Lower lobe of right lung (tissue), 2 donors: ENCODE measurements at regions not wholly inside any gene's neighbourhood (a gene's known extent, or its start where the extent isn't known, plus 50 kb on each side); places are given as distances from the start of the nearest gene placed in this dataset.

Source experiments
- ATAC-seq, 2 donors: fragments of 200-7000 bp; cut with Tn5 transposase; one replicate each; pipeline ENCODE4 v1.9.1; 2020 to 2022; ENCODE audit warnings: mild to moderate bottlenecking in 2 of 2, moderate library complexity in 2 of 2
- DNase-seq: peaks from one replicate; pipeline ENCODE4 v3.0.0-alpha.2; 2020
- H3K27ac ChIP-seq: fragments of 200-600 bp; one replicate; pipeline ENCODE4 v1.8.0; 2022
- H3K27me3 ChIP-seq: fragments of 200-600 bp; one replicate; pipeline ENCODE4 v1.8.0; 2022; ENCODE audit warnings: low read depth
- H3K36me3 ChIP-seq: fragments of 200-600 bp; one replicate; pipeline ENCODE4 v1.8.0; 2022; ENCODE audit warnings: mild to moderate bottlenecking
- H3K4me1 ChIP-seq: fragments of 200-600 bp; one replicate; pipeline ENCODE4 v1.8.0; 2022
- H3K4me3 ChIP-seq: fragments of 200-600 bp; one replicate; pipeline ENCODE4 v1.8.0; 2022; ENCODE audit warnings: mild to moderate bottlenecking
- H3K9me3 ChIP-seq: fragments of 200-600 bp; one replicate; pipeline ENCODE4 v1.8.0; 2022
- intact Hi-C: fragments of 100-400 bp; cut with DNase I; formaldehyde crosslinking; loops from one replicate; pipeline ENCODE4 v1.11.0; 2022
- TF ChIP-seq, protein P1 (sequence below): fragments of 200-600 bp; IDR thresholded peaks from one replicate; pipeline ENCODE4 v1.8.0; 2022; ENCODE audit warnings: antibody characterized with exemption, mild to moderate bottlenecking
- donor health status: DM: no; HTN: yes; CAD: no; lungs with severe emphysema.

DNA sequence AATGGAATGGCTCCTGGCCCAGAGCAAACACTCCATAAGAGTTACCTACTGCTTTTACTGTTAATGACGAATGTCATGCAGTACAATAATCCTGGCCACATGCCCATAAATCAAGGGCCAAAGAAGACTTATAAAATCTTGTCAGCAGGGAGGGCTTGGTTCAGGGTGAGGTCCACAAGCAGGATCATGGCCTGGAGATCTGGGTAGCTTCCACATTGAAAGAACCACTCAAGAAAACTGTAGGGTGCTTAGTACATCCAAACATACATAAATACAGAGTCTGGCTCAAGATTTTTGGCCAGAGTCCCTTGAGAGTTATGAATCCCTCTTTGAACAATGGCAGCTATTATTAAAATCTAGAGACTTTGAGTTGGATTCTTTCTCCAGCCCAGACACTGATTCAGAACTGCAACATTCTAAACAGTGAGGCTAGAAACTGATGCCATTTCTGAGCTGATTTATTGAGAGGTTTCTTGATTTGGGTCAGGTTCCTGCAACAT is 188.7 kb downstream of the CDC5L start:
- TF ChIP-seq, protein P1, sequence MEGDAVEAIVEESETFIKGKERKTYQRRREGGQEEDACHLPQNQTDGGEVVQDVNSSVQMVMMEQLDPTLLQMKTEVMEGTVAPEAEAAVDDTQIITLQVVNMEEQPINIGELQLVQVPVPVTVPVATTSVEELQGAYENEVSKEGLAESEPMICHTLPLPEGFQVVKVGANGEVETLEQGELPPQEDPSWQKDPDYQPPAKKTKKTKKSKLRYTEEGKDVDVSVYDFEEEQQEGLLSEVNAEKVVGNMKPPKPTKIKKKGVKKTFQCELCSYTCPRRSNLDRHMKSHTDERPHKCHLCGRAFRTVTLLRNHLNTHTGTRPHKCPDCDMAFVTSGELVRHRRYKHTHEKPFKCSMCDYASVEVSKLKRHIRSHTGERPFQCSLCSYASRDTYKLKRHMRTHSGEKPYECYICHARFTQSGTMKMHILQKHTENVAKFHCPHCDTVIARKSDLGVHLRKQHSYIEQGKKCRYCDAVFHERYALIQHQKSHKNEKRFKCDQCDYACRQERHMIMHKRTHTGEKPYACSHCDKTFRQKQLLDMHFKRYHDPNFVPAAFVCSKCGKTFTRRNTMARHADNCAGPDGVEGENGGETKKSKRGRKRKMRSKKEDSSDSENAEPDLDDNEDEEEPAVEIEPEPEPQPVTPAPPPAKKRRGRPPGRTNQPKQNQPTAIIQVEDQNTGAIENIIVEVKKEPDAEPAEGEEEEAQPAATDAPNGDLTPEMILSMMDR = no peak
- no peak overlapping the region for H3K27ac ChIP-seq
- ATAC-seq = no peak

DNA sequence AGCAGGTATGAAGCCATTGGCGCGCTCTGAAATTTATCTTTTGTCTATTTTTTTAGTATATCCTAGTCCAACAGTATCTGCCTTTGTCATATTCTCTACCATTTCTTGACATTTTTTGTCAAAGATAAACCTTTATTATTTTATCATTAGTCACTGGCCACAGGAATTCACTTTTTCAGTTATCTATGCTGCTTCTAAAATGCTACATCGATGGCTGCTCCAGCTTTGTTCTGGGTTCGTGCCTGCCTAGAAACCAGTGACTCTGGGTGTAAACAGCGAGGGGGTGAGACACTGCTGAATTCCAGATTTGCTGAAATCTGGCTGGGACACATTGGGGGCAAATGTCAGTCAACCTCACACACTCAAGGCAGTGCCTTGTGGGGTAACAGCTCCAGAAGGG is 193.4 kb downstream of the CDC5L start:
- H3K27me3 ChIP-seq = no peaks in the 10 kb centered on the region
- peaks cover 7% of the 10 kb centered on the region for H3K9me3 ChIP-seq
- ATAC-seq (no peak), DNase-seq (no peak)
- H3K27ac ChIP-seq = no peak overlapping the region
- H3K4me1 ChIP-seq = no peaks in the 10 kb centered on the region
- intact Hi-C loops = no loop called here
- H3K36me3 ChIP-seq = no peaks in the 10 kb centered on the region
- no peak overlapping the region for H3K4me3 ChIP-seq
- TF ChIP-seq, protein P1 = no peak

More for the DNA sequence above, 188.7 kb downstream of the CDC5L start:
- Histone ChIP-seq H3K9me3 (no peaks in the 10 kb centered on the region), H3K27me3 (no peaks in the 10 kb centered on the region), H3K36me3 (no peaks in the 10 kb centered on the region), H3K4me1 (no peaks in the 10 kb centered on the region), H3K4me3 (no peak overlapping the region)
- DNase-seq = no peak
- intact Hi-C loops = no loop called here

DNA sequence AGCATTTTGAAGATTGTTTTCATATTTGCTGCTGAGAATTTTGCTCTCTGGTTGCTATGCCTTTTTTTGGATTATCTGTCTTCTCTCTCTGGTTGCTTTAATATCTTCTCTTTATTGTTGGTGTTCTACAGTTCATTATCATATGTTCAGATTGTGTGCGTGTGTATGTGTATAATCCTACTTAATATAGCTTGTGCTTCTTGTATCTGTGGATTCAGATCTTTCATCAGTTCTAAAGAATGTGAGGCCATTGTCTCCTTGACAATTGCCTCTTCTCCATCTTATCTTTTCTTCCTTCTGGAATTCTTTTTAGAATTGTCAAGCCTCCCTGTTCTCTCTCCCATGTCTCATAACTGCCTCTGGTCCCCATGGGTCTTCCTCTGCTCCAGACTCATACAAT is 195.4 kb downstream of the CDC5L start:
- Histone ChIP-seq H3K4me3 (no peak overlapping the region), H3K27me3 (no peaks in the 10 kb centered on the region), H3K27ac (no peak overlapping the region), H3K9me3 (peaks cover 7% of the 10 kb centered on the region), H3K4me1 (no peaks in the 10 kb centered on the region), H3K36me3 (no peaks in the 10 kb centered on the region)
- intact Hi-C loops = no loop called here
- DNase-seq (no peak), ATAC-seq (no peak)
- TF ChIP-seq, protein P1 = no peak

DNA sequence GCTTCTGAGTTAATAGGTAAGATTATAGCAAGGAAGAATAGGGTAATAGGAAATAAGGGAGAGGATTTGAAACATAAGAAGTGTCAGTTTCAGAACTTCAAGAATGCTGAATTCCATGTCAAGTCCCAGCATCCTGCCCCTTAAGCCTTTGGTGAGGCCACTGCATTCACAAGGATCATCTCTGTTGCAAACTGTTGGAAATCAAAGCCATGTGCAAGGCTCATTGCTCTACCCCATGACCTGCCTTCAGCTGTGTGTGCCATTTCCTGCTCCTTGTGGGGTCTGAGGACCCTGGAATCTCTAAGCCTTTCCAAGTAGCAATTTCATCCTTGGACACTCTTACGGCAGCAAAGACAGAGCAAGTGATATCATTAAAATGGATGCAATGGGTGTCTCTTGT is 203.0 kb downstream of the CDC5L start:
- Histone ChIP-seq H3K36me3 (no peaks in the 10 kb centered on the region), H3K9me3 (no peaks in the 10 kb centered on the region), H3K4me1 (no peaks in the 10 kb centered on the region), H3K27ac (no peak overlapping the region), H3K27me3 (no peaks in the 10 kb centered on the region), H3K4me3 (no peak overlapping the region)
- no peak for DNase-seq
- TF ChIP-seq, protein P1 = no peak
- intact Hi-C loops = no loop called here
- ATAC-seq = no peak

DNA sequence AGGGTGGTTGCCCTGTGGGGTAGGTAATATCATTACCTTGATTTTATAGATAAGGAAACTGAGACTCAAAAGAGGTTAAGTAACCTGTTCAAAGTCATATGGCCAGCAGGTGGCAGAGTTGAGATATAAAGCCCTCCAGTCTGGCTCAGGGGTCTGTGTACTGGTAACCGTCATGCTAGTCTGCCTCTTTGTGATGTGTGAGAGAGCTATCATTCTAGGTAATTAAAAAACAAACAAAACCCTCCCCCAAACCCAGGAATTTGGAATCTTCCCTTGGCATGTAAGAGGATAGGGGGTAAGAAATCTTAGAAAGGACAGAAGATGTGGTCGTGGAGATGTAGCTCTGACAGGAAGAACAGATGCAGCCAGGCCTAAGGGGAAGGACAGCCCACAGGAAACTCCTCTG is 206.0 kb downstream of the CDC5L start:
- no peak overlapping the region for H3K27ac ChIP-seq
- DNase-seq (no peak), ATAC-seq (no peak)
- H3K36me3 ChIP-seq = no peaks in the 10 kb centered on the region
- intact Hi-C loops = no loop called here
- H3K4me3 ChIP-seq = no peak overlapping the region
- TF ChIP-seq, protein P1 = peak; percentile 48
- H3K27me3 ChIP-seq = no peaks in the 10 kb centered on the region
- no peaks in the 10 kb centered on the region for H3K9me3 ChIP-seq
- no peaks in the 10 kb centered on the region for H3K4me1 ChIP-seq

DNA sequence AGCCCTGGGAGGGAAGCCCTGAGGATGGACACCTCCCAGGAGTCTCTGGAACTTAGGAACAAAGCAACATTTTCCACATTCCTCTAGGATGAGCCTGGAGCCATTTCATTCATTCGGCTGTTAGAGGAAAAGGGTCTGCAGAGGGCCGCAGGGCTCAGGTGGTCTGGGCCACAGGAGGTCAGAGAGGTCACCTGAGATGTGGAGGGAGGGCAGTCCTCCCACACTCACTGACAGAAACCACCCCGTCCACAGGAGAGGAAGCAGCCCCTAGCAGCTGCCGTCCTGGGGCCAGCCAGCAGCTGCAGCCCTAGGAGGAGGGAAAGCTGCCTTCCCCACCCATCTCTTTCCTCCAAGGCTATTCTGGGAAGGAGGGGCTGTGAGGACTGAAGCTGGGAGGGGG is 207.0 kb downstream of the CDC5L start:
- Histone ChIP-seq H3K4me3 (no peak overlapping the region), H3K27me3 (no peaks in the 10 kb centered on the region), H3K27ac (no peak overlapping the region), H3K4me1 (no peaks in the 10 kb centered on the region), H3K36me3 (no peaks in the 10 kb centered on the region), H3K9me3 (no peaks in the 10 kb centered on the region)
- ATAC-seq (peak in 1 of 2 donors; percentile 25), DNase-seq (no peak)
- TF ChIP-seq, protein P1 = no peak
- intact Hi-C loops = no loop called here
